Nephron (organoid): ENCODE measurements at regions not wholly inside any gene's neighbourhood (a gene's known extent, or its start where the extent isn't known, plus 50 kb on each side); places are given as distances from the start of the nearest gene placed in this dataset.

ENCODE experiments used
- H3K27ac Mint-ChIP-seq, 3 experiments: 2 replicates each; pipeline ENCODE4 v1.8.0; 2020; ENCODE audit warnings: mixed read lengths in 3 of 3, mild to moderate bottlenecking in 2 of 3, moderate library complexity in 1 of 3
- H3K27me3 Mint-ChIP-seq: 2 replicates; pipeline ENCODE4 v1.8.0; 2021; ENCODE audit warnings: low read depth, mild to moderate bottlenecking, moderate library complexity, mixed read lengths
- H3K36me3 Mint-ChIP-seq: 2 replicates; pipeline ENCODE4 v1.8.0; 2020; ENCODE audit warnings: low read depth, mixed read lengths
- H3K4me1 Mint-ChIP-seq: 2 replicates; pipeline ENCODE4 v1.8.0; 2020; ENCODE audit warnings: mixed read lengths
- H3K4me3 Mint-ChIP-seq, 3 experiments: 2 replicates each; pipeline ENCODE4 v1.8.0; 2020; ENCODE audit warnings: mild to moderate bottlenecking in 3 of 3, mixed read lengths in 3 of 3, moderate library complexity in 2 of 3
- H3K9me3 Mint-ChIP-seq: 2 replicates; pipeline ENCODE4 v1.8.0; 2020; ENCODE audit warnings: mixed read lengths
- CTCF ChIP-seq, 3 experiments: fragments of 200-600 bp; sonication (generic); IDR thresholded peaks; one replicate each; pipeline ENCODE4 v1.5.0; 2021; ENCODE audit warnings: antibody characterized with exemption in 3 of 3; ENCODE audit not compliant: unreplicated experiment in 3 of 3

- peaks cover 7% of the 10 kb centered on the region for H3K4me1 Mint-ChIP-seq
- no peaks in the 10 kb centered on the region for H3K9me3 Mint-ChIP-seq
- no peak for TF ChIP-seq CTCF (IDR thresholded peaks at IDR 0.05; ENCODE audit: unreplicated experiment in 3 of 3)
- no peaks in the 10 kb centered on the region for H3K27me3 Mint-ChIP-seq
- H3K27ac Mint-ChIP-seq, result no peak overlapping the region
- H3K4me3 Mint-ChIP-seq, result no peak overlapping the region
- H3K36me3 Mint-ChIP-seq, result no peaks in the 10 kb centered on the region
Measured at GRCh38 chr4:23036921-23037495, 344.3 kb downstream of the GBA3 start.

GRCh38 chr4:23036503-23036902, 343.8 kb downstream of the GBA3 start:
- no peak overlapping the region for H3K4me3 Mint-ChIP-seq
- no peak for TF ChIP-seq CTCF (IDR thresholded peaks at IDR 0.05; ENCODE audit: unreplicated experiment in 3 of 3)
- H3K27me3 Mint-ChIP-seq, result no peaks in the 10 kb centered on the region
- no peaks in the 10 kb centered on the region for H3K9me3 Mint-ChIP-seq
- peaks cover 7% of the 10 kb centered on the region for H3K4me1 Mint-ChIP-seq
- no peaks in the 10 kb centered on the region for H3K36me3 Mint-ChIP-seq
- H3K27ac Mint-ChIP-seq, result no peak overlapping the region

DNA sequence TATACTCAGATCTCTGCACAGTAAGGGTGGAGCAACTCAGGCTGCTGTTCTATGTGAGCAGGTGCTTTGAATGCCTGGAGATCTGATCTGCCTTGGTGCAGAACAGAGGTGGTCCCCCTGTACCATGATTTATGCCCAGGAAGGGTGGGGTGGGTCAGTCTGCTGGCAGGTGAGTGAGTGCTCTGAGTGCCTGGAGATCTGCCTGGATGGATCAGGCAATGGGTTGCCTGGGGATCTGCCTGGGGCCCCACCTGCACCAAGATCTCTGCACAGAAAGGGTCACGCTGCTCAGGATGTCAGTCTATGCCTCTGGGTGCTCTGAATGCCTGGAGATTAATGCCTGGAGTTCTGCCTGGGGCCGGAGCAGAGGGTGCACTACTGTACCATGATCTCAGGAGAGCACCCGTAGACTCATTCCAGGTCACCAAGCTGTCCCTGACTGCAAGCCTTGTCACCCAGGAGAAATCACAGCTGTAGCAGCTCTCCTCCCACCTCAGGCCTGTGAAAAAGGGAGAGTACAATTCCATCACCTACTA, 342.9 kb downstream of the GBA3 start:
- no peaks in the 10 kb centered on the region for H3K9me3 Mint-ChIP-seq
- no peaks in the 10 kb centered on the region for H3K36me3 Mint-ChIP-seq
- no peaks in the 10 kb centered on the region for H3K27me3 Mint-ChIP-seq
- TF ChIP-seq CTCF (IDR thresholded peaks at IDR 0.05; ENCODE audit: unreplicated experiment in 3 of 3), result no peak
- no peak overlapping the region for H3K27ac Mint-ChIP-seq
- no peak overlapping the region for H3K4me3 Mint-ChIP-seq
- peaks cover 7% of the 10 kb centered on the region for H3K4me1 Mint-ChIP-seq

- Mint-ChIP-seq H3K27ac (no peak overlapping the region), H3K4me1 (peaks cover 7% of the 10 kb centered on the region), H3K4me3 (no peak overlapping the region), H3K36me3 (no peaks in the 10 kb centered on the region), H3K27me3 (no peaks in the 10 kb centered on the region), H3K9me3 (no peaks in the 10 kb centered on the region)
- TF ChIP-seq CTCF (IDR thresholded peaks at IDR 0.05; ENCODE audit: unreplicated experiment in 3 of 3), result no peak
Measured at GRCh38 chr4:23034731-23035130, 342.0 kb downstream of the GBA3 start.

GRCh38 chr4:23033796-23034195, 341.1 kb downstream of the GBA3 start:
- peaks cover 7% of the 10 kb centered on the region for H3K4me1 Mint-ChIP-seq
- no peaks in the 10 kb centered on the region for H3K36me3 Mint-ChIP-seq
- no peak overlapping the region for H3K27ac Mint-ChIP-seq
- H3K27me3 Mint-ChIP-seq, result no peaks in the 10 kb centered on the region
- H3K4me3 Mint-ChIP-seq, result no peak overlapping the region
- no peak for TF ChIP-seq CTCF (IDR thresholded peaks at IDR 0.05; ENCODE audit: unreplicated experiment in 3 of 3)
- H3K9me3 Mint-ChIP-seq, result no peaks in the 10 kb centered on the region

DNA sequence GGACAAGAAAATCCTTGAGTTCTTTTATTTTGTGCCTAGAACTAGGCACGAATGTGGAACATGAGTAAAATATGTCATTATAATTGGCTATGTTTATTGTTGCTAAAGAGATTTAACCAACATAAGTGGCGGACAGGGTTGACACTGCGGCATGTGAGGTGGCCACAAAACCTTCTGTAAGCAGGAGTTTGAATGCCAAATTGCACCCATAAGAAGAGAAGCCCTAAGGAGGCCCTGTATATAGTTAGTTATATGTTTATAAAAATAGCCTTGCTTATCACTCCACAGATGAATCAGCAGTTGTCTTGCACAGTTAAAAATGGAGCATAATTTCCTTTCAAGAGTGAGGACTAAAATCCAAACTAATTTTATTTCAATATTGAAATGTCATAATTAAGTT, 336.1 kb downstream of the GBA3 start:
- no peaks in the 10 kb centered on the region for H3K36me3 Mint-ChIP-seq
- no peak overlapping the region for H3K27ac Mint-ChIP-seq
- no peaks in the 10 kb centered on the region for H3K4me1 Mint-ChIP-seq
- no peak for TF ChIP-seq CTCF (IDR thresholded peaks at IDR 0.05; ENCODE audit: unreplicated experiment in 3 of 3)
- H3K9me3 Mint-ChIP-seq, result no peaks in the 10 kb centered on the region
- no peaks in the 10 kb centered on the region for H3K27me3 Mint-ChIP-seq
- H3K4me3 Mint-ChIP-seq, result no peak overlapping the region
